Fibroblast of pulmonary artery (primary cell): ENCODE measurements at regions not wholly inside any gene's neighbourhood (a gene's known extent, or its start where the extent isn't known, plus 50 kb on each side); places are given as distances from the start of the nearest gene placed in this dataset.

ENCODE experiments used
- DNase-seq: peaks from one replicate; pipeline ENCODE4 v3.0.0-alpha.2; 2010; ENCODE audit warnings: low read depth
- H3K4me3 ChIP-seq: replicated peaks from 2 replicates; pipeline ENCODE4 v1.5.1; 2011; ENCODE audit warnings: low read depth, mild to moderate bottlenecking, control low read depth, low read length, moderate library complexity
- CTCF ChIP-seq: IDR thresholded peaks from 2 replicates; pipeline ENCODE4 v1.5.1; 2011; ENCODE audit warnings: mild to moderate bottlenecking, control low read depth, low read length, inconsistent platforms; ENCODE audit errors: missing control alignments

DNA sequence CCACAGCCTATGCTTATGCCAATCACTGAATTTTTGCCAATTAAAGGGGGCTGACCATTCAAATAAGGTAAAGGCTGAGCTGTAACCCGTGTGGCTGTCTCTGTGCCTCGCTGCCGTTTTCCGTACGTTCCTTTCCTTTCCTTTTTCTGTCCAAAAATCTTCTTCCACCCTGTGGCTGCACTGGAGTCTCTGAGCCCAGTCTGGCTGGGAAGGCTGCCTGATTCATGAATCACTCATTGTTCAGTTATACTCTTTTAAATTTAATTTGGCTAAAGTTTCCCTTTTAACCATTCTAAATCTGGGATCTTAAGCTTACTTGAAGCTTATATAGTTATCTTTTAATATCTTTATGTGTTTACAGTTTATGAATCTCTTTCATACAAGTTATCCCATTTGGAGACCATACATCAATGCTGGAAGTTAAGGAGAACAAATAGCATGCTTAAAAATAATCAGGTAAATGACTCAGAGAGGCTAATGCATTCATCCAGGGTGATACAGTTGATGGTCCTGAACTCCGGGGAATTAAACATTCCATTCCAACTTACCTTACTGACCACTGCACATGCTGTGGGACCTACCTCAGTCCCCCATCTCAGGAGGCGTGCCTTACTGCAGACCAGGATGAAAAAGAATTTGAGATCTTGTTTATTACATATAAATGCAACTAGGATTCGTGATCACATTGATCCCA, 385.3 kb upstream of the ADARB2 start:
- H3K4me3 ChIP-seq, result no peak overlapping the region
- DNase-seq, result no peak
- TF ChIP-seq CTCF, result no peak

DNA sequence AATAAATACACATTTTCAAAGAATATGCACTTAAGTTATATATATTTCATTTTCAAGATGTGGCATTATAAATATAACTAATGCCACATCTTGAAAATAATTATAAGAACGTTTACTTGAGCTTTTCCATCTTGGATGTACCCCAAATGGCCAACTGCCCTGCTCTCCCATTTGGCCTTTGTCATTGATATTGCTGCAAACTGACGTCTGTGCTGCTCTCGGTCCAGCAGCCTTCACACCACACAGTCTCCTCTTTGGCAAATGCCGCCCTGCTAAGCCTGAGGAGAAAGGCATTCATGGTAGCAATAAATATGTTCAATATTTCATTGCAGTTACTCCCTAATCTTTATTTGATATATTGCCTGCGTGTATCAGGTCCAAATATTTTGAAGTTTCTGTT, 384.6 kb upstream of the ADARB2 start:
- TF ChIP-seq CTCF, result no peak
- DNase-seq, result no peak
- no peak overlapping the region for H3K4me3 ChIP-seq

DNA sequence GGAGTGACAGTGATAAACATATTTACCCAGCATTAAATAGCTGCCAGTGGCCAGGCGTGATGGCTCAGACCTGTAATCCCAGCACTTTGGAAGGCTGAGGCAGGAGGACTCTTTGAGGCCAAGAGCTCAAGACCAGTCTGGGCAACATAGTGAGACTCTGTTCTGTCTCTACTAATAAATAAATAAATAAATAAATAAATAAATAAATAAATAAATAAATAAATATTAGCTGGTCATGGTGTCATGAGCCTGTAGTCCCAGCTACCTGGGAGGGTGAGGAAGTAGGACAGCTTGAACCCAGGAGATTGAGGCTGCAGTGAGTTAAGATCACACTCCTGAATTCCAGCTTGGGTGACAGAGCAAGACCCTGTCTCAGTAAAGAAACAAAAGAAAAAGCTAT, 384.0 kb upstream of the ADARB2 start:
- no peak for TF ChIP-seq CTCF
- no peak overlapping the region for H3K4me3 ChIP-seq
- DNase-seq, result no peak

GRCh38 chr10:2120746-2121145, 383.4 kb upstream of the ADARB2 start:
- DNase-seq, result no peak
- H3K4me3 ChIP-seq, result no peak overlapping the region
- no peak for TF ChIP-seq CTCF

GRCh38 chr10:2119316-2119715, 382.0 kb upstream of the ADARB2 start:
- H3K4me3 ChIP-seq, result no peak overlapping the region
- no peak for DNase-seq
- no peak for TF ChIP-seq CTCF

DNA sequence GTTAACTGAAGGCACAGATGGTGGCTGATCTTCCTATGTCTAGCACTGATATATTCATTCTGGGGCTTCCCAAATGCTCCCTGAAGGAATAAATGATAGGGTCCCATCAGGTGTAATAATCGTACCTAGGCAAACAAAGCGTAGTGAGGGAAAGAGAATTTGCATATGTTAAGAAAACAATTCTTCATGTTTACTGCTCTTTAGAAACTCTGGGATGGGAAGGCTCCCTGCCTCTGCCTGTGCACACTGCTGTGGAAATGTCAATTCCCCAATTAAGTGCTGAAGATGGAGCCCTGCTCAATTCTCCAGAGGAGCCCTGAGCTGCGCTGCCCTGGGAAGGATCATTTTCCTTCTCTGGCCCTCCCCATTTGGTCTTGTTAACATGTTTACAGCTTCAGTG, 380.9 kb upstream of the ADARB2 start:
- no peak for TF ChIP-seq CTCF
- H3K4me3 ChIP-seq, result no peak overlapping the region
- DNase-seq, result no peak

DNA sequence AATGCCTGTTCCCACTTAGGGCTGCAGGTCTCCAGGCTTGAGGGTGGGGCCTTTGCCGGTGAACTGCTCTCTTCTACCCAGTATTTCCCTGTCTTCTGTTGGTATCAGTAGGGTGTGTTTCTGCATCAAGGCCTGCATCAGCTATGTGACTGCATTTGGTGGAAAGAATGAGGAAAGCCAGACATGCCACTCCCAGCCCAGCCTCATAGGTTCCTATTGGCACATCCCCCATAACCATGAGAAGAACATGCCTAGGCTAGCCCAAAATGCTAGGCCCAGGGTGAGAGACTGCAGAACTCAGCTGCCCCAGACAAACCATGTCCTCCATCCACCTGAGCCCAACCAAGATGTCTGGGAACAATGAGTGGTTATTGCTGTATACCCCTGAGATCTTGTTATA, 380.3 kb upstream of the ADARB2 start:
- no peak for TF ChIP-seq CTCF
- no peak for DNase-seq
- no peak overlapping the region for H3K4me3 ChIP-seq
